ENCODE measurements at regions not wholly inside any gene's neighbourhood (a gene's known extent, or its start where the extent isn't known, plus 50 kb on each side); places are given as distances from the start of the nearest gene placed in this dataset.

DNA sequence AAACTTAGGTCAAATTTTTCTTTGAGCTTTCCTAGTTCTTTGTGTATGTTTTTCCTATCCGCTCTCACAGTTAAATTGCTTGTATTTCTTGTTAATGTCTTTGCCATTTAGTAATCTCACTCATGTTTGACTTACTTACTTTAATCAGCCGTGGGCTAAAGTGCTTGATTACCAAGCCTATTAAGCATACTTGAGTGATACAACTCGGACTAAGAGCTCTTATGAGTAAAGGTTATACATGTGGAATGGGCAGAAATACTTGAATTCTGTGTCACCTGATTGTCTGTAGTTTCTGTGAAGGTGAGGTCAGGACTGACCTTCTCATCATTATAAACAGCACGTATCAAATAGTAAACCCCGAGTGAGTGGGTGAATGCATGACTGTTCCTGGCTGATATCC, 664.5 kb downstream of the PDHA2 start:
- TF ChIP-seq, protein P1, sequence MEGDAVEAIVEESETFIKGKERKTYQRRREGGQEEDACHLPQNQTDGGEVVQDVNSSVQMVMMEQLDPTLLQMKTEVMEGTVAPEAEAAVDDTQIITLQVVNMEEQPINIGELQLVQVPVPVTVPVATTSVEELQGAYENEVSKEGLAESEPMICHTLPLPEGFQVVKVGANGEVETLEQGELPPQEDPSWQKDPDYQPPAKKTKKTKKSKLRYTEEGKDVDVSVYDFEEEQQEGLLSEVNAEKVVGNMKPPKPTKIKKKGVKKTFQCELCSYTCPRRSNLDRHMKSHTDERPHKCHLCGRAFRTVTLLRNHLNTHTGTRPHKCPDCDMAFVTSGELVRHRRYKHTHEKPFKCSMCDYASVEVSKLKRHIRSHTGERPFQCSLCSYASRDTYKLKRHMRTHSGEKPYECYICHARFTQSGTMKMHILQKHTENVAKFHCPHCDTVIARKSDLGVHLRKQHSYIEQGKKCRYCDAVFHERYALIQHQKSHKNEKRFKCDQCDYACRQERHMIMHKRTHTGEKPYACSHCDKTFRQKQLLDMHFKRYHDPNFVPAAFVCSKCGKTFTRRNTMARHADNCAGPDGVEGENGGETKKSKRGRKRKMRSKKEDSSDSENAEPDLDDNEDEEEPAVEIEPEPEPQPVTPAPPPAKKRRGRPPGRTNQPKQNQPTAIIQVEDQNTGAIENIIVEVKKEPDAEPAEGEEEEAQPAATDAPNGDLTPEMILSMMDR (IDR thresholded peaks at IDR 0.05), result no peak
- no peak for TF ChIP-seq POLR2A (IDR thresholded peaks at IDR 0.05)
